A549 (cell line): ENCODE measurements at regions not wholly inside any gene's neighbourhood (a gene's known extent, or its start where the extent isn't known, plus 50 kb on each side); places are given as distances from the start of the nearest gene placed in this dataset.

Experiments used
- ATAC-seq, 2 experiments: fragments of 200-7000 bp in 1 of 2; fragments of >200 bp in 1 of 2; cut with Nextera tagmentation in 1 of 2; cut with Tn5 transposase in 1 of 2; 3 replicates each; pipeline versions ENCODE4 v1.8.0 to v1.9.1; 2018 to 2020; ENCODE audit warnings: mild to moderate bottlenecking in 1 of 2, moderate library complexity in 1 of 2
- CTCF ChIA-PET: fragments of 300-600 bp; sonication (Branson Sonifier 250); formaldehyde crosslinking; extraction: SDS; loops from one replicate; lab custom pipeline; 2021; ENCODE audit warnings: antibody characterized with exemption, inconsistent platforms; lab: Yijun Ruan, JAX
- POLR2A ChIA-PET: fragments of 350-600 bp; formaldehyde crosslinking; extraction: SDS; loops from one replicate; lab custom pipeline; 2021; ENCODE audit warnings: antibody characterized with exemption, inconsistent platforms; lab: Yijun Ruan, JAX
- DNase-seq, 2 experiments: peaks; one replicate each; pipeline versions ENCODE4 v3.0.0 to v3.0.0-alpha.2; 2011 to 2016; ENCODE audit warnings: low read depth in 1 of 2, low spot score in 1 of 2
- FAIRE-seq: peaks from 2 replicates; lab custom pipeline; 2011; peaks lifted over from hg19 to GRCh38; lab: Jason Lieb, UNC
- H3K27ac ChIP-seq, 2 experiments: fragments of >200 bp; sonication (Bioruptor Twin); formaldehyde crosslinking; 3 replicates each; pipeline ENCODE4 v1.5.1; 2016 to 2017
- H3K4me1 ChIP-seq: fragments of >200 bp; sonication (Bioruptor Twin); formaldehyde crosslinking; 3 replicates; pipeline ENCODE4 v1.6.1; 2016
- H3K4me2 ChIP-seq: fragments of >200 bp; sonication (Bioruptor Twin); formaldehyde crosslinking; 3 replicates; pipeline ENCODE4 v1.6.1; 2016
- H3K4me3 ChIP-seq: fragments of >200 bp; sonication (Bioruptor Twin); formaldehyde crosslinking; 3 replicates; pipeline ENCODE4 v1.5.1; 2016
- H3K9me3 ChIP-seq: fragments of >200 bp; sonication (Bioruptor Twin); formaldehyde crosslinking; 3 replicates; pipeline ENCODE4 v1.6.1; 2016
- CBX8 ChIP-seq: fragments of 200-600 bp; sonication (generic); IDR thresholded peaks from 2 replicates; pipeline ENCODE4 v1.6.1; 2016
- CEBPB ChIP-seq, 2 experiments: fragments of >200 bp in 1 of 2; sonication (Bioruptor Twin) in 1 of 2; formaldehyde crosslinking in 1 of 2; IDR thresholded peaks; 2 replicates each; pipeline ENCODE4 v1.6.1; 2012 to 2016
- CHD2 ChIP-seq: fragments of 150-350 bp; IDR thresholded peaks from 2 replicates; pipeline ENCODE4 v1.6.1; 2014; ENCODE audit warnings: low read length; ENCODE audit not compliant: partially characterized antibody
- FOSL2 ChIP-seq, 2 experiments: fragments of 450-650 bp in 1 of 2; fragments of >200 bp in 1 of 2; sonication (Bioruptor Twin) in 1 of 2; formaldehyde crosslinking; IDR thresholded peaks; 2 replicates each; pipeline versions ENCODE4 v1.5.0 to v1.6.1; 2016 to 2020; ENCODE audit warnings: mild to moderate bottlenecking in 1 of 2, moderate library complexity in 1 of 2
- HDAC2 ChIP-seq: fragments of 200-600 bp; sonication (generic); IDR thresholded peaks from 2 replicates; pipeline ENCODE4 v1.6.1; 2016
- JUNB ChIP-seq: fragments of >200 bp; sonication (Bioruptor Twin); formaldehyde crosslinking; IDR thresholded peaks from 2 replicates; pipeline ENCODE4 v1.6.1; 2016
- MAZ ChIP-seq: fragments of 150-350 bp; IDR thresholded peaks from 2 replicates; pipeline ENCODE4 v1.6.1; 2014; ENCODE audit warnings: antibody characterized with exemption, low read depth, low read length, borderline replicate concordance
- MYC ChIP-seq: IDR thresholded peaks from 2 replicates; pipeline ENCODE4 v1.6.1; 2012; ENCODE audit warnings: mild to moderate bottlenecking, inconsistent platforms, low read length, improper control_type of control experiment, borderline replicate concordance
- RAD21 ChIP-seq, 2 experiments: fragments of >200 bp in 1 of 2; sonication (Bioruptor Twin) in 1 of 2; formaldehyde crosslinking in 1 of 2; IDR thresholded peaks in 1 of 2; conservative IDR thresholded peaks in 1 of 2; 2 replicates in 1 of 2; 3 replicates in 1 of 2; pipeline ENCODE4 v1.6.1; 2012 to 2018; ENCODE audit warnings: inconsistent platforms in 1 of 2
- REST ChIP-seq: fragments of 200-600 bp; sonication (generic); IDR thresholded peaks from 2 replicates; pipeline ENCODE4 v1.6.1; 2016; ENCODE audit warnings: antibody characterized with exemption, mild to moderate bottlenecking, moderate library complexity
- SREBF2 ChIP-seq: fragments of 450-650 bp; IDR thresholded peaks from 2 replicates; pipeline ENCODE4 v1.6.1; 2014; ENCODE audit warnings: mild to moderate bottlenecking, moderate library complexity
- ZFP36 ChIP-seq: fragments of 450-650 bp; IDR thresholded peaks from 2 replicates; pipeline ENCODE4 v1.6.1; 2014; ENCODE audit warnings: borderline replicate concordance; ENCODE audit not compliant: partially characterized antibody
- ZNF302 ChIP-seq: fragments of 250-450 bp; sonication (Bioruptor Pico); IDR thresholded peaks from 2 replicates; pipeline ENCODE4 v1.9.0; 2021; ENCODE audit warnings: inconsistent platforms, mild to moderate bottlenecking, moderate library complexity
- ZSCAN20 ChIP-seq: fragments of 250-450 bp; sonication (Bioruptor Pico); IDR thresholded peaks from 2 replicates; pipeline ENCODE4 v1.8.0; 2022; ENCODE audit warnings: mild to moderate bottlenecking, moderate library complexity
- WGBS: methylation state at CpG from one replicate; pipeline ENCODE4 v1.1.6; 2017; ENCODE audit errors: missing lambda C conversion rate; 5-methylcytosine and 5-hydroxymethylcytosine counted together
- TF ChIP-seq, protein P1 (sequence below): fragments of 450-650 bp; IDR thresholded peaks from 2 replicates; pipeline ENCODE4 v1.6.1; 2014; ENCODE audit warnings: antibody characterized with exemption
- TF ChIP-seq, protein P2 (sequence below): fragments of 250-450 bp; sonication (Bioruptor Pico); IDR thresholded peaks from 2 replicates; pipeline ENCODE4 v1.5.0; 2020; ENCODE audit warnings: low read depth, mild to moderate bottlenecking, moderate library complexity
- TF ChIP-seq, protein P3 (sequence below): fragments of >200 bp; sonication (Bioruptor Twin); formaldehyde crosslinking; IDR thresholded peaks from 2 replicates; pipeline ENCODE4 v1.6.1; 2016
- TF ChIP-seq, protein P4 (sequence below): fragments of 150-350 bp; IDR thresholded peaks from 2 replicates; pipeline ENCODE4 v1.6.1; 2014; ENCODE audit warnings: low read depth, mild to moderate bottlenecking, low read length

DNA sequence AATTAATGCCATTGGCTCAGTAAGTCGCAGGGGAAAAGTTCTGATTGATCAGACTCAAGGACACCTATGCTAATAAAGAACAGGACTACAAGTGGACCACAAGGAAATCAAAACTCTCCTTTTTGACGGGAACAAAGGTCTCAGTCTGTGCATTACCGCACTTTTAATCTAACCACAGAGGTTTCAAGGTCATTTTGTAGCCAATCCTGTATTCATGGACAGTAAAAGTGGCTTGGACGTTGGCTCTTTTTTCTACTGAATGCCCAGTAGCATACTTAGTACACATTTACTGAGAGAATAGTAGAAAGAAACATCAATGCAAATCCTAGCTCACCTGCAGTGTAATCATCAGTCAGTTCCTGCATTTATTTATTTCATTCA is 471.9 kb downstream of the PID1 start:
- no peaks in the 10 kb centered on the region for H3K9me3 ChIP-seq
- no peak for DNase-seq
- no peak for TF ChIP-seq ZNF302 (CRISPR knock-in tag)
- TF ChIP-seq REST, result no peak
- no peak for TF ChIP-seq JUNB
- ChIA-PET CTCF (no interaction called here), POLR2A (no interaction called here)
- ATAC-seq, result no peak
- H3K4me3 ChIP-seq, result no peak overlapping the region
- H3K4me1 ChIP-seq, result no peaks in the 10 kb centered on the region
- no peak for FAIRE-seq
- no peak overlapping the region for H3K27ac ChIP-seq
- H3K4me2 ChIP-seq, result no peak overlapping the region
- 0% methylated on average over 4 of the region's 4 CpGs for WGBS

- CTCF ChIA-PET, result interaction anchor here (0.8 kb wide), 1 partner anchor 35 kb away, joined by 3 read pairs; no protein-coding TSS in a partner anchor
- Histone ChIP-seq H3K9me3 (no peaks in the 10 kb centered on the region), H3K4me3 (no peak overlapping the region), H3K27ac (no peak overlapping the region), H3K4me1 (no peaks in the 10 kb centered on the region), H3K4me2 (no peak overlapping the region)
- TF ChIP-seq, protein P1, sequence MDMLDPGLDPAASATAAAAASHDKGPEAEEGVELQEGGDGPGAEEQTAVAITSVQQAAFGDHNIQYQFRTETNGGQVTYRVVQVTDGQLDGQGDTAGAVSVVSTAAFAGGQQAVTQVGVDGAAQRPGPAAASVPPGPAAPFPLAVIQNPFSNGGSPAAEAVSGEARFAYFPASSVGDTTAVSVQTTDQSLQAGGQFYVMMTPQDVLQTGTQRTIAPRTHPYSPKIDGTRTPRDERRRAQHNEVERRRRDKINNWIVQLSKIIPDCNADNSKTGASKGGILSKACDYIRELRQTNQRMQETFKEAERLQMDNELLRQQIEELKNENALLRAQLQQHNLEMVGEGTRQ, result no peak
- TF ChIP-seq, protein P2, sequence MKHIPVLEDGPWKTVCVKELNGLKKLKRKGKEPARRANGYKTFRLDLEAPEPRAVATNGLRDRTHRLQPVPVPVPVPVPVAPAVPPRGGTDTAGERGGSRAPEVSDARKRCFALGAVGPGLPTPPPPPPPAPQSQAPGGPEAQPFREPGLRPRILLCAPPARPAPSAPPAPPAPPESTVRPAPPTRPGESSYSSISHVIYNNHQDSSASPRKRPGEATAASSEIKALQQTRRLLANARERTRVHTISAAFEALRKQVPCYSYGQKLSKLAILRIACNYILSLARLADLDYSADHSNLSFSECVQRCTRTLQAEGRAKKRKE (CRISPR knock-in tag), result no peak
- TF ChIP-seq MYC, result no peak
- TF ChIP-seq, protein P3, sequence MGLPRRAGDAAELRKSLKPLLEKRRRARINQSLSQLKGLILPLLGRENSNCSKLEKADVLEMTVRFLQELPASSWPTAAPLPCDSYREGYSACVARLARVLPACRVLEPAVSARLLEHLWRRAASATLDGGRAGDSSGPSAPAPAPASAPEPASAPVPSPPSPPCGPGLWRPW, result no peak
- TF ChIP-seq ZSCAN20 (CRISPR knock-in tag), result no peak
- TF ChIP-seq SREBF2, result no peak
- no peak for TF ChIP-seq CBX8
- no peak for TF ChIP-seq MAZ
- no peak for TF ChIP-seq RAD21 (conservative IDR thresholded peaks at IDR 0.05 in 1 of 2, IDR thresholded peaks at IDR 0.05 in 1 of 2)
- TF ChIP-seq ZFP36, result no peak
- TF ChIP-seq CEBPB (IDR thresholded peaks at IDR 0.05), result no peak
- no peak for TF ChIP-seq HDAC2
- TF ChIP-seq FOSL2 (IDR thresholded peaks at IDR 0.05), result no peak
- TF ChIP-seq FOSL2 (CRISPR knock-in tag; IDR thresholded peaks at IDR 0.05), result no peak
- no peak for TF ChIP-seq CHD2
- TF ChIP-seq, protein P4, sequence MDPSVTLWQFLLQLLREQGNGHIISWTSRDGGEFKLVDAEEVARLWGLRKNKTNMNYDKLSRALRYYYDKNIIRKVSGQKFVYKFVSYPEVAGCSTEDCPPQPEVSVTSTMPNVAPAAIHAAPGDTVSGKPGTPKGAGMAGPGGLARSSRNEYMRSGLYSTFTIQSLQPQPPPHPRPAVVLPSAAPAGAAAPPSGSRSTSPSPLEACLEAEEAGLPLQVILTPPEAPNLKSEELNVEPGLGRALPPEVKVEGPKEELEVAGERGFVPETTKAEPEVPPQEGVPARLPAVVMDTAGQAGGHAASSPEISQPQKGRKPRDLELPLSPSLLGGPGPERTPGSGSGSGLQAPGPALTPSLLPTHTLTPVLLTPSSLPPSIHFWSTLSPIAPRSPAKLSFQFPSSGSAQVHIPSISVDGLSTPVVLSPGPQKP, result no peak
- ATAC-seq (no peak), DNase-seq (no peak), FAIRE-seq (no peak)
- POLR2A ChIA-PET, result no interaction called here
- WGBS, result 32% methylated on average over 11 of the region's 11 CpGs
These were observed 472.5 kb downstream of the PID1 start for GRCh38 chr2:228798458-228799207.
